ENCODE measurements at regions not wholly inside any gene's neighbourhood (a gene's known extent, or its start where the extent isn't known, plus 50 kb on each side); places are given as distances from the start of the nearest gene placed in this dataset.

GRCh38 chr3:147615035-147615434 lies 205.9 kb downstream of the ZIC1 start:
- no peak for TF ChIP-seq CTCF (IDR thresholded peaks at IDR 0.05)
- no peak for TF ChIP-seq POLR2A (IDR thresholded peaks at IDR 0.05)
- TF ChIP-seq POLR2AphosphoS5 (IDR thresholded peaks at IDR 0.05) = no peak
- no peak for TF ChIP-seq EP300 (IDR thresholded peaks at IDR 0.05)

Data from gastroesophageal sphincter (tissue), 3 donors.